Activated CD8-positive, alpha-beta memory T cell treated with anti-CD3 and anti-CD28 coated beads for 48 hours (primary cell): ENCODE measurements at regions not wholly inside any gene's neighbourhood (a gene's known extent, or its start where the extent isn't known, plus 50 kb on each side); places are given as distances from the start of the nearest gene placed in this dataset.

Experiments used
- DNase-seq, 3 experiments: peaks; one replicate each; pipeline ENCODE4 v3.0.0-alpha.2; 2020; ENCODE audit warnings: low read depth in 2 of 3, low spot score in 2 of 3

- no peak for DNase-seq
Observed at GRCh38 chr3:67819447-67819846, 165.0 kb upstream of the SUCLG2 start.

GRCh38 chr3:67809370-67809935, 155.0 kb upstream of the SUCLG2 start:
- no peak for DNase-seq

GRCh38 chr3:67808906-67809305, 154.5 kb upstream of the SUCLG2 start:
- DNase-seq, result no peak

GRCh38 chr3:67804578-67804977, 150.2 kb upstream of the SUCLG2 start:
- no peak for DNase-seq

GRCh38 chr3:67804089-67804488, 149.7 kb upstream of the SUCLG2 start:
- no peak for DNase-seq

GRCh38 chr3:67798412-67798811, 144.0 kb upstream of the SUCLG2 start:
- DNase-seq, result no peak

GRCh38 chr3:67791620-67792019, 137.2 kb upstream of the SUCLG2 start:
- no peak for DNase-seq

GRCh38 chr3:67790043-67790442, 135.6 kb upstream of the SUCLG2 start:
- peak; percentile 15 to 28 (median 15) for DNase-seq

GRCh38 chr3:67788396-67788795, 134.0 kb upstream of the SUCLG2 start:
- DNase-seq, result no peak

- no peak for DNase-seq
Observed at GRCh38 chr3:67783281-67784250, 129.2 kb upstream of the SUCLG2 start.

- DNase-seq, result no peak
Observed at GRCh38 chr3:67781871-67782270, 127.5 kb upstream of the SUCLG2 start.

GRCh38 chr3:67781218-67781617, 126.8 kb upstream of the SUCLG2 start:
- DNase-seq, result no peak

- no peak for DNase-seq
Observed at GRCh38 chr3:67774676-67775075, 120.3 kb upstream of the SUCLG2 start.

GRCh38 chr3:67765575-67765974, 111.2 kb upstream of the SUCLG2 start:
- DNase-seq, result no peak

- DNase-seq, result no peak
Observed at GRCh38 chr3:67745296-67745695, 90.9 kb upstream of the SUCLG2 start.

- DNase-seq, result no peak
Observed at GRCh38 chr3:67744699-67745098, 90.3 kb upstream of the SUCLG2 start.

- DNase-seq, result no peak
Observed at GRCh38 chr3:67739851-67740250, 85.4 kb upstream of the SUCLG2 start.

GRCh38 chr3:67737906-67738865, 83.8 kb upstream of the SUCLG2 start:
- no peak for DNase-seq

GRCh38 chr3:67737140-67737539, 82.7 kb upstream of the SUCLG2 start:
- DNase-seq, result no peak

- DNase-seq, result no peak
Observed at GRCh38 chr3:67733269-67733950, 79.0 kb upstream of the SUCLG2 start.

- DNase-seq, result no peak
Observed at GRCh38 chr3:67724434-67724833, 70.0 kb upstream of the SUCLG2 start.
